ENCODE measurements at regions not wholly inside any gene's neighbourhood (a gene's known extent, or its start where the extent isn't known, plus 50 kb on each side); places are given as distances from the start of the nearest gene placed in this dataset.

DNA sequence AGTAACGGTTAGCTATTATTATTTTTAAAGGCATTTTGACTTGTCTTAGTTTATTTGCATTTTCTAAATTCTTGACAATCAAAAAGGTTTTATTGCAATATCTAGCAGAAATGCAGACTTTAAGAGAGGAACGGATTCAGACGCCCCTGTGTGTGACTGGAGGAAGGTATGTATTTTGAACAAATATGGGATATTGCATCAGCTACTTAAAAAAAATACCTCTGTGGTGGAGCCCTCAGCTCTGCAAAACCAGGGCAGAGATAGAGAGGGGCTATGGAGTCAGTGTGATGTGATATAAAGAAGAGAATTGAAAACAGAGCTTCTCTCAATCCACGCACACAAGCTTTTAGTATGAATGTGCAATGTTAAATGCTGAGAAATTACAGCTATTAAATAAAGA lies 142.4 kb downstream of the ICE1 start:
- ATAC-seq = no peak
- Histone ChIP-seq H3K4me1 (no peaks in the 10 kb centered on the region), H3K36me3 (no peaks in the 10 kb centered on the region), H3K27ac (no peak overlapping the region), H3K4me3 (no peak overlapping the region), H3K27me3 (no peaks in the 10 kb centered on the region), H3K9me3 (no peaks in the 10 kb centered on the region)
- 69% methylated on average over 4 of the region's 4 CpGs for WGBS (ENCODE audit: insufficient coverage, low coverage, low lambda C conversion rate, missing lambda C conversion rate)
- TF ChIP-seq, protein P1, sequence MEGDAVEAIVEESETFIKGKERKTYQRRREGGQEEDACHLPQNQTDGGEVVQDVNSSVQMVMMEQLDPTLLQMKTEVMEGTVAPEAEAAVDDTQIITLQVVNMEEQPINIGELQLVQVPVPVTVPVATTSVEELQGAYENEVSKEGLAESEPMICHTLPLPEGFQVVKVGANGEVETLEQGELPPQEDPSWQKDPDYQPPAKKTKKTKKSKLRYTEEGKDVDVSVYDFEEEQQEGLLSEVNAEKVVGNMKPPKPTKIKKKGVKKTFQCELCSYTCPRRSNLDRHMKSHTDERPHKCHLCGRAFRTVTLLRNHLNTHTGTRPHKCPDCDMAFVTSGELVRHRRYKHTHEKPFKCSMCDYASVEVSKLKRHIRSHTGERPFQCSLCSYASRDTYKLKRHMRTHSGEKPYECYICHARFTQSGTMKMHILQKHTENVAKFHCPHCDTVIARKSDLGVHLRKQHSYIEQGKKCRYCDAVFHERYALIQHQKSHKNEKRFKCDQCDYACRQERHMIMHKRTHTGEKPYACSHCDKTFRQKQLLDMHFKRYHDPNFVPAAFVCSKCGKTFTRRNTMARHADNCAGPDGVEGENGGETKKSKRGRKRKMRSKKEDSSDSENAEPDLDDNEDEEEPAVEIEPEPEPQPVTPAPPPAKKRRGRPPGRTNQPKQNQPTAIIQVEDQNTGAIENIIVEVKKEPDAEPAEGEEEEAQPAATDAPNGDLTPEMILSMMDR (IDR thresholded peaks at IDR 0.05) = no peak
- no peak for TF ChIP-seq POLR2A (IDR thresholded peaks at IDR 0.05)
- no peak for DNase-seq
- intact Hi-C loops (cut with DNase I) = no loop called here

DNA sequence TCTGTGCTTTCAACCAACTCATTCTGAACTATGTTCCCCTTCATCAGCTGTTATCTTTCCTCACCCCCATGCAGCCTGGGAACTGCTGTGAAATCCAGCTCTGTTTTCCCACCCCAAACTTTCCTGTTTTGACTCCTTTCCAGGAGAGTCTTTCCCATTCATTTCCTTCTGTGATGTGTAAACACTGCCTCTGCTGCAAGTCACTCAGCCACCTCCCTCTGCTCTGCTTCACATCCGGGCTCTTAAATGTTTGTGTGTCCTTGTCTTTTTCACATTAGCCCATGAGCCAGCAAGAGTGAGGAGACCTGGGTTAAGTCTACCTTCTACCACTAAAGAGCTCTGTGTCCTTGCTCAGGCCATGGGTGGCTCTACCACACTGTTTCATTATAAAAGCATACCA lies 137.5 kb downstream of the ICE1 start:
- Histone ChIP-seq H3K9me3 (no peaks in the 10 kb centered on the region), H3K36me3 (no peaks in the 10 kb centered on the region), H3K27ac (no peak overlapping the region), H3K27me3 (no peaks in the 10 kb centered on the region), H3K4me3 (no peak overlapping the region), H3K4me1 (no peaks in the 10 kb centered on the region)
- no peak for ATAC-seq
- no peak for TF ChIP-seq POLR2A (IDR thresholded peaks at IDR 0.05)
- TF ChIP-seq, protein P1 (IDR thresholded peaks at IDR 0.05) = no peak
- WGBS (ENCODE audit: insufficient coverage, low coverage, low lambda C conversion rate, missing lambda C conversion rate) = 0% methylated on average over 1 of the region's 1 CpG
- no peak for DNase-seq
- intact Hi-C loops (cut with DNase I) = no loop called here

DNA sequence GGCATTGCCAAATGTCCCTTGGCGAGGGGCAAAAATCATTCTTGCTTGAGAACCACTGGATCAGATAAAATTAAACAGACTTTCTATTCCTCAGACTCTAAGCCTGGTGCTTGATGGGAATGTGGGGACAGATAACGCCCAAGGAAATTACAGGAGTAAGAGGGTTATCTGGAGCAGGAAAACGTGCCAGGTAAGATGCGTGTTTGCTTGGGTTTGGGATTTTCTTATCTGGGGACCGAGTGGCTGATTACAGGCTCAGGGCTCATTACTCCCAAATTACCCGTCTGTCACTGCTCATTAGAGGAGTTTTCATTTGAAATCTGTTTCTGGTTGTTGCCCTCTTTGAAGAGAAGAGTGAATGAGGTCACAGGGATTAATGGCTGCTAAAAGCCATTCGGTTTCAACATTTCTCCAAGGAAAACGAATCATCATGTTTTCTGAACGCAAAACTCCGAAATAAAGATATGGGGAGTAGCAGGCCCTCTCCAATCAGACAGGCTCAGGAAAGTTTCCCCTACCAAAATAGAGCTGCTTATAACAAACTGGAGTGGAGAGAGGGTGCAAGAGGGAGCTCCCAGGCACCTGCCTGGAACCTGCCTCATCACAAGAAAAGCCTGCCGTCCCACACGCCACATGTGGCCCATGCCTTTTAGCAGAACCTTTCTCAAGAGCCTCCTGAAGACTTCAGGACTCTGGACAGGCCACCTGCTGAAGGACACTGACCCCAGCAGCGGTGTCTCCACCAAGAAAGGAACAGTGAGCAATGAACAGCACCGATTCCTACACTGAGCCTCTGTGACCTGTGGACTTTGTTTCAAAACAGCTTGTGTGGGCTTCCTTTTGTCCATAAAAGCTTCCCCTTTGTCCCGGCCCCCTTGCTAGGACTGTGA lies 136.4 kb downstream of the ICE1 start:
- no peaks in the 10 kb centered on the region for H3K27me3 ChIP-seq
- H3K9me3 ChIP-seq = no peaks in the 10 kb centered on the region
- DNase-seq (no peak), ATAC-seq (no peak)
- H3K4me3 ChIP-seq = no peak overlapping the region
- TF ChIP-seq, protein P1 (IDR thresholded peaks at IDR 0.05) = no peak
- TF ChIP-seq POLR2A (IDR thresholded peaks at IDR 0.05) = no peak
- H3K4me1 ChIP-seq = no peaks in the 10 kb centered on the region
- no peak overlapping the region for H3K27ac ChIP-seq
- H3K36me3 ChIP-seq = no peaks in the 10 kb centered on the region
- 32% methylated on average over 15 of the region's 15 CpGs for WGBS (ENCODE audit: insufficient coverage, low coverage, low lambda C conversion rate, missing lambda C conversion rate)
- intact Hi-C loops (cut with DNase I) = no loop called here

DNA sequence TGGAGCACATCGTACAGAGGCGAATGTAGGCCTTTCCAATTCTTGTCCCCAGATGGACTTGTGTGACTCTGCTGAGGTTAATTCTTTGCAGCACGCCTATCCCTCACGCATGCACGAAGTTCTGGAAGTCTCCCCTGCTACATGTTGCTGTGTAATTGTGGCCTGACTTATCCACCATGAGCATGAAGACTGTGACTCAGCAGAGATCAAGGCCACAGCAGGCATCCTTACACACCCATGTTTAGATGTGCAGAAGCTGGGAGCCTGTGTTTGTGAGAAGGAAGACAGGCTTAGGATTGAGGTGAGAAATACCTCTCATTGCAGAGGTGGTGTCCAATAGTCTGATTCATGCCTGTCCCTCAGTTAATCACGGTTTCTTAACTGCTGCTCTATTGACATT lies 135.6 kb downstream of the ICE1 start:
- Histone ChIP-seq H3K9me3 (no peaks in the 10 kb centered on the region), H3K27me3 (no peaks in the 10 kb centered on the region), H3K27ac (no peak overlapping the region), H3K4me1 (no peaks in the 10 kb centered on the region), H3K36me3 (no peaks in the 10 kb centered on the region), H3K4me3 (no peak overlapping the region)
- ATAC-seq = no peak
- intact Hi-C loops (cut with DNase I) = no loop called here
- WGBS (ENCODE audit: insufficient coverage, low coverage, low lambda C conversion rate, missing lambda C conversion rate) = 70% methylated on average over 6 of the region's 6 CpGs
- TF ChIP-seq, protein P1 (IDR thresholded peaks at IDR 0.05) = no peak
- no peak for TF ChIP-seq POLR2A (IDR thresholded peaks at IDR 0.05)
- no peak for DNase-seq
